ENCODE measurements at regions not wholly inside any gene's neighbourhood (a gene's known extent, or its start where the extent isn't known, plus 50 kb on each side); places are given as distances from the start of the nearest gene placed in this dataset.

GRCh38 chrX:42414057-42414456, 363.9 kb downstream of the PPP1R2C start:
- TF ChIP-seq TEAD4 (IDR thresholded peaks at IDR 0.05) (no peak), EP300 (IDR thresholded peaks at IDR 0.05; ENCODE audit: borderline replicate concordance) (no peak), CEBPB (IDR thresholded peaks at IDR 0.05) (no peak), FOXM1 (IDR thresholded peaks at IDR 0.05; ENCODE audit: borderline replicate concordance, low read depth) (no peak), EGR1 (IDR thresholded peaks at IDR 0.05) (no peak), USF1 (IDR thresholded peaks at IDR 0.05) (no peak)

GRCh38 chrX:42399632-42400024, 378.3 kb downstream of the PPP1R2C start:
- TF ChIP-seq FOXM1 (IDR thresholded peaks at IDR 0.05; ENCODE audit: borderline replicate concordance, low read depth) (no peak), CREB1 (IDR thresholded peaks at IDR 0.05; ENCODE audit: low read depth) (no peak), CEBPB (IDR thresholded peaks at IDR 0.05) (no peak), EGR1 (IDR thresholded peaks at IDR 0.05) (no peak), YY1 (IDR thresholded peaks at IDR 0.05; ENCODE audit: low read depth) (no peak), RAD21 (IDR thresholded peaks at IDR 0.05; ENCODE audit: low read depth) (no peak), ZBTB7A (IDR thresholded peaks at IDR 0.05; ENCODE audit: low read depth) (no peak), USF1 (IDR thresholded peaks at IDR 0.05) (no peak)

GRCh38 chrX:42398967-42399631, 378.9 kb downstream of the PPP1R2C start:
- TF ChIP-seq USF1 (IDR thresholded peaks at IDR 0.05): no peak
- TF ChIP-seq NFIC (IDR thresholded peaks at IDR 0.05): no peak
- TF ChIP-seq FOXM1 (IDR thresholded peaks at IDR 0.05; ENCODE audit: borderline replicate concordance, low read depth): no peak
- TF ChIP-seq YY1 (IDR thresholded peaks at IDR 0.05; ENCODE audit: low read depth): no peak
- no peak for TF ChIP-seq REST (IDR thresholded peaks at IDR 0.05; ENCODE audit: low read depth)
- TF ChIP-seq CEBPB (IDR thresholded peaks at IDR 0.05): no peak
- TF ChIP-seq TAF1 (IDR thresholded peaks at IDR 0.05; ENCODE audit: low read depth): no peak
- TF ChIP-seq ZBTB7A (IDR thresholded peaks at IDR 0.05; ENCODE audit: low read depth): no peak
- no peak for TF ChIP-seq CREB1 (IDR thresholded peaks at IDR 0.05; ENCODE audit: low read depth)
- no peak for TF ChIP-seq RAD21 (IDR thresholded peaks at IDR 0.05; ENCODE audit: low read depth)
- no peak for TF ChIP-seq TEAD4 (IDR thresholded peaks at IDR 0.05)

GRCh38 chrX:42396136-42396535, 381.8 kb downstream of the PPP1R2C start:
- TF ChIP-seq RAD21 (IDR thresholded peaks at IDR 0.05; ENCODE audit: low read depth): no peak
- TF ChIP-seq REST (IDR thresholded peaks at IDR 0.05; ENCODE audit: low read depth): no peak

GRCh38 chrX:42392846-42393245, 385.1 kb downstream of the PPP1R2C start:
- TF ChIP-seq EP300 (IDR thresholded peaks at IDR 0.05; ENCODE audit: borderline replicate concordance): no peak
- no peak for TF ChIP-seq REST (IDR thresholded peaks at IDR 0.05; ENCODE audit: low read depth)
- no peak for TF ChIP-seq MAX (IDR thresholded peaks at IDR 0.05)
- no peak for TF ChIP-seq TEAD4 (IDR thresholded peaks at IDR 0.05)
- TF ChIP-seq EGR1 (IDR thresholded peaks at IDR 0.05): no peak
- no peak for TF ChIP-seq NFIC (IDR thresholded peaks at IDR 0.05)
- TF ChIP-seq TCF12 (IDR thresholded peaks at IDR 0.05; ENCODE audit: low read depth): no peak
- no peak for TF ChIP-seq USF1 (IDR thresholded peaks at IDR 0.05)
- no peak for TF ChIP-seq FOXM1 (IDR thresholded peaks at IDR 0.05; ENCODE audit: borderline replicate concordance, low read depth)
- no peak for TF ChIP-seq CREB1 (IDR thresholded peaks at IDR 0.05; ENCODE audit: low read depth)
- TF ChIP-seq ZBTB7A (IDR thresholded peaks at IDR 0.05; ENCODE audit: low read depth): no peak

Measured in Ishikawa (cell line).